ENCODE measurements at regions not wholly inside any gene's neighbourhood (a gene's known extent, or its start where the extent isn't known, plus 50 kb on each side); places are given as distances from the start of the nearest gene placed in this dataset.

GRCh38 chr6:90973188-90973587 is 386.3 kb upstream of the MAP3K7 start:
- Mint-ChIP-seq H3K9me3 (no peaks in the 10 kb centered on the region), H3K27ac (no peak overlapping the region), H3K27me3 (peaks cover 8% of the 10 kb centered on the region), H3K36me3 (ENCODE audit: low read depth) (no peaks in the 10 kb centered on the region), H3K4me1 (no peaks in the 10 kb centered on the region), H3K4me3 (no peak overlapping the region)
- no peak for ATAC-seq (replicated peaks)

- no peak overlapping the region for H3K27ac Mint-ChIP-seq
Observed at GRCh38 chr6:90970672-90971071, 383.8 kb upstream of the MAP3K7 start.

GRCh38 chr6:90967471-90967870 is 380.6 kb upstream of the MAP3K7 start:
- Mint-ChIP-seq H3K27ac (no peak overlapping the region), H3K36me3 (ENCODE audit: low read depth) (no peaks in the 10 kb centered on the region), H3K27me3 (peaks cover 5% of the 10 kb centered on the region), H3K9me3 (no peaks in the 10 kb centered on the region), H3K4me3 (no peak overlapping the region), H3K4me1 (no peaks in the 10 kb centered on the region)
- ATAC-seq (replicated peaks) = no peak

More at GRCh38 chr6:90970672-90971071, 383.8 kb upstream of the MAP3K7 start:
- no peaks in the 10 kb centered on the region for H3K36me3 Mint-ChIP-seq (ENCODE audit: low read depth)
- H3K4me1 Mint-ChIP-seq = no peaks in the 10 kb centered on the region
- H3K4me3 Mint-ChIP-seq = no peak overlapping the region
- H3K9me3 Mint-ChIP-seq = no peaks in the 10 kb centered on the region
- H3K27me3 Mint-ChIP-seq = peaks cover 8% of the 10 kb centered on the region
- ATAC-seq (replicated peaks) = no peak

- no peak overlapping the region for H3K4me3 Mint-ChIP-seq
- H3K9me3 Mint-ChIP-seq = peaks cover 3% of the 10 kb centered on the region
- no peaks in the 10 kb centered on the region for H3K4me1 Mint-ChIP-seq
- peaks cover 4% of the 10 kb centered on the region for H3K27me3 Mint-ChIP-seq
- ATAC-seq (replicated peaks) = no peak
- H3K27ac Mint-ChIP-seq = no peak overlapping the region
- H3K36me3 Mint-ChIP-seq (ENCODE audit: low read depth) = no peaks in the 10 kb centered on the region
Observed at GRCh38 chr6:90960324-90960723, 373.5 kb upstream of the MAP3K7 start.

GRCh38 chr6:90955246-90955645 is 368.4 kb upstream of the MAP3K7 start:
- H3K36me3 Mint-ChIP-seq (ENCODE audit: low read depth) = no peaks in the 10 kb centered on the region

GRCh38 chr6:90953405-90954161 is 366.7 kb upstream of the MAP3K7 start:
- no peaks in the 10 kb centered on the region for H3K27me3 Mint-ChIP-seq
- H3K4me1 Mint-ChIP-seq = no peaks in the 10 kb centered on the region
- no peak overlapping the region for H3K4me3 Mint-ChIP-seq
- no peaks in the 10 kb centered on the region for H3K9me3 Mint-ChIP-seq
- H3K36me3 Mint-ChIP-seq (ENCODE audit: low read depth) = no peaks in the 10 kb centered on the region
- no peak for ATAC-seq (replicated peaks)
- H3K27ac Mint-ChIP-seq = no peak overlapping the region

More at GRCh38 chr6:90955246-90955645, 368.4 kb upstream of the MAP3K7 start:
- H3K4me1 Mint-ChIP-seq = no peaks in the 10 kb centered on the region
- no peak overlapping the region for H3K27ac Mint-ChIP-seq
- H3K27me3 Mint-ChIP-seq = peaks cover 4% of the 10 kb centered on the region
- ATAC-seq (replicated peaks) = no peak
- no peak overlapping the region for H3K4me3 Mint-ChIP-seq
- H3K9me3 Mint-ChIP-seq = peaks cover 3% of the 10 kb centered on the region

GRCh38 chr6:90952176-90952575 is 365.3 kb upstream of the MAP3K7 start:
- Mint-ChIP-seq H3K36me3 (ENCODE audit: low read depth) (no peaks in the 10 kb centered on the region), H3K27ac (no peak overlapping the region), H3K4me1 (no peaks in the 10 kb centered on the region), H3K4me3 (no peak overlapping the region), H3K9me3 (no peaks in the 10 kb centered on the region), H3K27me3 (no peaks in the 10 kb centered on the region)
- ATAC-seq (replicated peaks) = no peak

GRCh38 chr6:90948540-90948939 is 361.7 kb upstream of the MAP3K7 start:
- Mint-ChIP-seq H3K4me1 (no peaks in the 10 kb centered on the region), H3K36me3 (ENCODE audit: low read depth) (no peaks in the 10 kb centered on the region), H3K4me3 (no peak overlapping the region), H3K27me3 (no peaks in the 10 kb centered on the region), H3K27ac (no peak overlapping the region), H3K9me3 (no peaks in the 10 kb centered on the region)
- ATAC-seq (replicated peaks) = no peak

GRCh38 chr6:90947184-90948064 is 360.6 kb upstream of the MAP3K7 start:
- Mint-ChIP-seq H3K4me3 (no peak overlapping the region), H3K27ac (no peak overlapping the region), H3K9me3 (no peaks in the 10 kb centered on the region), H3K4me1 (no peaks in the 10 kb centered on the region), H3K36me3 (ENCODE audit: low read depth) (no peaks in the 10 kb centered on the region), H3K27me3 (no peaks in the 10 kb centered on the region)
- ATAC-seq (replicated peaks) = no peak

GRCh38 chr6:90941885-90942284 is 355.0 kb upstream of the MAP3K7 start:
- H3K36me3 Mint-ChIP-seq (ENCODE audit: low read depth) = no peaks in the 10 kb centered on the region
- H3K4me3 Mint-ChIP-seq = no peak overlapping the region
- no peaks in the 10 kb centered on the region for H3K4me1 Mint-ChIP-seq
- no peak overlapping the region for H3K27ac Mint-ChIP-seq
- no peaks in the 10 kb centered on the region for H3K27me3 Mint-ChIP-seq
- ATAC-seq (replicated peaks) = no peak
- H3K9me3 Mint-ChIP-seq = no peaks in the 10 kb centered on the region

- Mint-ChIP-seq H3K9me3 (no peaks in the 10 kb centered on the region), H3K27me3 (no peaks in the 10 kb centered on the region), H3K27ac (peak overlapping the region; percentile 12), H3K4me1 (no peaks in the 10 kb centered on the region), H3K4me3 (peak overlapping the region; percentile 49), H3K36me3 (ENCODE audit: low read depth) (no peaks in the 10 kb centered on the region)
- ATAC-seq (replicated peaks) = peak; percentile 90
Observed at GRCh38 chr6:90940812-90941481, 354.1 kb upstream of the MAP3K7 start.

GRCh38 chr6:90939906-90940305 is 353.0 kb upstream of the MAP3K7 start:
- no peak for ATAC-seq (replicated peaks)
- H3K36me3 Mint-ChIP-seq (ENCODE audit: low read depth) = no peaks in the 10 kb centered on the region
- H3K27ac Mint-ChIP-seq = no peak overlapping the region
- no peaks in the 10 kb centered on the region for H3K9me3 Mint-ChIP-seq
- no peaks in the 10 kb centered on the region for H3K4me1 Mint-ChIP-seq
- no peak overlapping the region for H3K4me3 Mint-ChIP-seq
- no peaks in the 10 kb centered on the region for H3K27me3 Mint-ChIP-seq

GRCh38 chr6:90938122-90938521 is 351.2 kb upstream of the MAP3K7 start:
- no peak for ATAC-seq (replicated peaks)
- Mint-ChIP-seq H3K4me3 (no peak overlapping the region), H3K9me3 (no peaks in the 10 kb centered on the region), H3K36me3 (ENCODE audit: low read depth) (no peaks in the 10 kb centered on the region), H3K4me1 (no peaks in the 10 kb centered on the region), H3K27me3 (no peaks in the 10 kb centered on the region), H3K27ac (no peak overlapping the region)

GRCh38 chr6:90936286-90936685 is 349.4 kb upstream of the MAP3K7 start:
- H3K27me3 Mint-ChIP-seq = peaks cover 13% of the 10 kb centered on the region
- H3K36me3 Mint-ChIP-seq (ENCODE audit: low read depth) = no peaks in the 10 kb centered on the region
- no peaks in the 10 kb centered on the region for H3K9me3 Mint-ChIP-seq
- no peak for ATAC-seq (replicated peaks)
- H3K27ac Mint-ChIP-seq = no peak overlapping the region
- no peak overlapping the region for H3K4me3 Mint-ChIP-seq
- H3K4me1 Mint-ChIP-seq = no peaks in the 10 kb centered on the region
